H4 (cell line): ENCODE measurements at regions not wholly inside any gene's neighbourhood (a gene's known extent, or its start where the extent isn't known, plus 50 kb on each side); places are given as distances from the start of the nearest gene placed in this dataset.

Source experiments
- DNase-seq: peaks from one replicate; pipeline ENCODE4 v3.0.0-alpha.2; 2015; ENCODE audit warnings: low spot score

DNA sequence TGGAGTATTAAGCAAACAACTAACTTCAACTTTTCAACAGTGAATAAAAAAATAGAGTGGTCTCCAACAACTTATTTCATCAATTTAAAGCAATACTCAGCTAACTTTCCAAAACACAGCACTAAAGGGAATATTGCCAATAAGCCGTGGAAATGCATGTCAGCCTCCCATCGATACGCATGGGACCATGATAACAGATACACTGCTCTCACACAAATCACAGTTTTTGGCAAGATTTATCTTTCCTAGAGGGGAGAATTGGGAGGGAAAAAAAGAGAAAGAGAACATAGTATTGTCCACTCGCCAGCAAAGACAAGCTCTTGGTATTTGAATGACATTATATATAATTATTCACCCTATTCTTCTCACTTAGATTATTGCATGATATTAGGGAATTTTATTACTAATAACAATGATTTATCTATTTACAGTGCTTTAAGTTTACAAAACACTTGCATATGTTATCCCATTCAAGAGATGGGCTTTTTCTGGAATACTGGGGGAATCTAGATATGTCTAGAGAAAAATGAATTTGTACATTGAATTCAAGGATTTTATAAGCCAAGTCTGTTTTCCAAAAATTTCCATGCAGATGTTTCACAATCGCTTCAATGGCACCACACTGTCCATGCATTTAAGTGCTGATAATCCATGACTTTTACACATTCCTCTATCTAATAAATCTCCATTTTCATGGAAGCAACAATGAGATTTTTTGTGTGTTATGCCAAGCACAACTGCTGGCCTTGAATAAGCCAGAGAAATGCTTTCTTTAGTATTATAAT, 194.0 kb upstream of the MGMT start:
- no peak for DNase-seq

DNA sequence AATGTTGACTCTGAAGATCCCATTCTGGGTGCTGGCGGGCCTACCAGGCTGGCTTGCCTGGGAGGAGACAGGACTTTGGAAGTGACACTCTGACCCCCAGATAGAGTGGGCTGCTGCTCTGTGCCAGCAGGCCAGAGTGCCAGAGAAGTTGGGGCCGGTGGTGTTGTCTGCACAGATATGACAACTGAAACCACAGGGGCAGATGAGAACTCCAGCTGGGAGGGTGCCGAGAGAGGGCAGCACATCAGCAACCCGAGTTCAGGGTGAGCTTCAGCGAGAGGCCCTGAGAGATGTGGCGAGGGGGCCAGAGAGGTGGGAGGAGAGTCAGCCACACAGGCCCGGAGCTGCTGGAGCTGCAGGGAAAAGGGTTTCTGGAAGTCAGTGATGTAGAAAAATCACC, 193.2 kb upstream of the MGMT start:
- no peak for DNase-seq

- DNase-seq = no peak
Measured at GRCh38 chr10:129274748-129275474, 192.1 kb upstream of the MGMT start.

- no peak for DNase-seq
Measured at GRCh38 chr10:129275886-129276285, 191.2 kb upstream of the MGMT start.

DNA sequence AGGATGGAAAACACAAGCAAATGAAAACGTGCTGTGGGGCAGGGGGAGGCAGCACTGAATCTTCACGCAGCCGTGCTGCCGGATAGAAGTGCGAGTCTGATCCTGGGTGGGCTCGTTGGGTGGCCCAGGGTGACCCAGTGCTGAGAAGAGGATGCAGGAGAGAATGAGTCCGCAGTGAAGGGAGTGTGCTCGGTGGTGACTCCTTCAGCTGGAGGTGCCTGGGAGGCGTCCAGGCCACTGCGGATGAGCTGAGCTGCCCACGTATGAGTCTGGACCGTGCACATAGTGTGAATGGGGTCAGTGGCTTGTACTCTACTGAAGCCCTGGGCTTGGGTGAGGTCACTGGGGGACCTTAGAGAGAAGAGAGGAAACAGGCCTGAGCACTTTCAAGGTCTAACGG, 190.0 kb upstream of the MGMT start:
- DNase-seq = no peak

- no peak for DNase-seq
Measured at GRCh38 chr10:129277841-129278240, 189.2 kb upstream of the MGMT start.

DNA sequence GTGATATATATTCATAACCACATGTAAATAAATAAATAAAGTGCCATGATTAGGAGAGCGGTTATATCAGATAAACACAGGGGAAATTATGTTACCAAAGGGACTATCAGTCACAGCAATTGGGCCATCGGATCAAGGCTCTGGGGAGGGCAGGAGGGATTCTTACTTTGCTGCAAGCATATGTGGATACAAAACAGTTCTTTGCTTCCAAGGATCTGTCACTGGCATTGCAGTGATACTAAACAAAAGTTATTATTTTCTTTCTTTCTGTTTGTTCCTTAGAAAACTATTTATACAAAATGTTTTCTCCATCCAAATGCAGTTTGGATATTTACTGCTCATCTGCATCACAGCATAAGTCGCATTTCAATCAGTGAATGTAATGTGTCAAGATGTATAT, 188.4 kb upstream of the MGMT start:
- DNase-seq = no peak

DNA sequence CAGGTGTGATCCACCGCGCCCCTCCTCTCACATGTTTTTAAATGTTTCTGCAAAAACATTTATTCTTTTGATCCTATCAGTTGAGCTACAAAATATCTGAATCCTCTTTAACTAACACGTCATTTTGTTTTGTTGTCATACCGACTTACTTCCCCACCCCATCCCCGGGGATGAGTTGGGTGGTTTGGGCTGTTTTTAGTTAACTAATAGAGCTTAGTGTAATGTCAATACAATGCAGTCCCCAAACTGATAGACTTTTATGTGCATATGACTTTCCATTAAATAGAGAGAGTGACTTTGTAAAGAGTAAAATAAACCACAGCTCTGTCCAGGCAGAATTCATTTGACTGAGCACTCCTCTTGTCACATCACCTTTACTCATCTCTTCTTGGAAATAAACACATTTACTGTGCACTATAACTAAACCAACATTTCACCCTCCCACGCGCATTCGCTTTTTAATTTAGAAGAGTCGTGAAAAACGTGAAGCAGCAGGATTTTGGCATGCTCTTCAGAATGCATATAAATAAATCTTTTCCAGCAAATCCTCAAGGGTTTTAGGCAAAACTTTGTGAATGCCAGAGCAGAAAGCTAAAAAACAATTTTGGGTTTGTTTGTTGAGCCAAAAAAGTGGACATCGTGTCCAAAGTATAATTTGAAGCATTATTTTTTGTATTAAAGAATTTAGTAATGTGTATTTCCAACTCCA, 187.4 kb upstream of the MGMT start:
- no peak for DNase-seq

GRCh38 chr10:129280155-129280502, 186.9 kb upstream of the MGMT start:
- no peak for DNase-seq

DNA sequence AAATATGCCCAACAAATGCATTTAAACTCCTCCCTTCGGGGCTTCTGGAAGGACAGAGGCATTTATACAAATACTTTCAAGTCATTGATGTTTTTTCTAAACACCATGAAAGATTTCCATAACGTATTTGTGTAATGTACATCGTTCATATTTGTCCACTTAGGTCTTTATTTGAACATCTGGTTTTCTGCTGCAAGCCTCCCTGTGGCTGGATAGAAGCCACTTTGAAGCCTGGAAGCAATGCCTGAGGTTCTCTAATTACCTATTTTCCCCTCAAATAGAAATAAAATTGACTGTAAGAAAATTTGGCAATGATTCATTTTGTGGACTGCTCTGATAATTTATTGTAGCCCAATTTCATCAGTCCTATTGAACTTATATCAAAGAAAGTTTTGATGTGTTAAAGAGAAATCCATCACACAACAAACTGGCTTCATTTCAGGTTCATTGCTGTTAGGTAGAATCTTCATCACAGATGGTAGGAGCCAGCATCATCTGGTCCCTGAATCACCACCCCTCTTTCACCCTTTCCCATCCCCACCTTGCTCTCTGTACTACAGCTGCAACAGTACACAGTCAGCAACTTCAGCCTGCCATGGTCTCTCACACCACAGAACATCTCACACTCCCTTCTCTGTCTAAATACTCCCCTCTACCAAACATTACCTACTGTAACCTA, 186.0 kb upstream of the MGMT start:
- DNase-seq = no peak

- DNase-seq = no peak
Measured at GRCh38 chr10:129285459-129285858, 181.6 kb upstream of the MGMT start.

DNA sequence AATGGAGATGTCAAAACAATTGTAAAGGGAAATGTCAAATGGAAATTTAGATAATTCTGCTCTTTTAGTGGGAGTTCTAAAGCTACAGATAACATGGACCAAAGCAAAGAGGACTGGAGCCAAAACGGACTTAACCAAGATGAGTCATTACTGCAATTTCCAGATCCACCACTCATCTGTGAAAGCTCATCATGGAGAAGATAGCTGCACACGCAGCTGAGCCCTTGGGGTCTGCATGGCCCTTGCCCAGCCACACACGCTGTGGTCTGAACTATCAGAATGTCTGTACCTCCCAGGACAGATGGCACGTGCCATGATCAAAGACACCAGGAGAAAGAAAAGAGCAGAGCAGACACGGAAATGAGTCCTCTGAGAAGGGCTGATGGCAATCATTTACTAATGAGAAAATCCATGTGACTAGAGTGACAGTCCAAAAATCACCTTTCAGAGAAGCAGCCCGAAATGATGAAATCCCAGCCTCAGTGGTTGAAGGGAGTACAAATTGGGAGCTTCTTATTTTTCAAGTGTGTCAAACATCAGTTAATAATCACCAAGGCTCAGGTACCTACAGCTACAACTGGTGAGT, 177.9 kb upstream of the MGMT start:
- DNase-seq = no peak

DNA sequence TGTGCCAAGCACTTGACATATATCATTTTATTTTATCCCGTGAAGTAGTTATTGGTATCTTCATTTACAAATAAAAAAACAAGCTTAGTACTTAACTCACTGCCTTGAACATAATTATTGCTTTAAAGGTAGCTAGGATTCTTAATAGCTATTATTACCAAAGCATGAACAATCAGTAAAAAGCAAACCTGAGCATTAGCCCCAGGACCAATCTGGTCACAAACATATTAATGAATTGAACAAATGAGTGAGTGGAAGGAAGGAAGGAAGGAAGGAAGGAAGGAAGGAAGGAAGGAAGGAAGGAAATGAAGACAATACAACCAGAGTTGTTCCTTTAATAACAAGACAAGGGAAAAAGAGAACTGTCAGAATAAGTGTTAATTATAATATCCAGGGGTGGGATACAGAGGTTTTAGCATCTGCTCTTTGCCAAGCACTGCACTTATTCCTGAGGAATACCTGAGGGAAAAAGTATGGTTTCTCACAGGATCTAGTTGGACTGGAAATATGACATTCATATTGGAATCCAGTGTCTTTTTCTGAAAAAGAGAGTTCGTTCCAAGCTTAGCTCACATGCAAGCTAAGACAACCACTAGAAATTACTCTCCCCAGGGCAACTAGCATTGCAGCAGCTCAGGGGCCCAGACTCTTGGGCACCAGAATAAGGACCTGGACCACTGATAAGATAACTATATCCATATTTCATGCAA, 172.9 kb upstream of the MGMT start:
- no peak for DNase-seq

DNA sequence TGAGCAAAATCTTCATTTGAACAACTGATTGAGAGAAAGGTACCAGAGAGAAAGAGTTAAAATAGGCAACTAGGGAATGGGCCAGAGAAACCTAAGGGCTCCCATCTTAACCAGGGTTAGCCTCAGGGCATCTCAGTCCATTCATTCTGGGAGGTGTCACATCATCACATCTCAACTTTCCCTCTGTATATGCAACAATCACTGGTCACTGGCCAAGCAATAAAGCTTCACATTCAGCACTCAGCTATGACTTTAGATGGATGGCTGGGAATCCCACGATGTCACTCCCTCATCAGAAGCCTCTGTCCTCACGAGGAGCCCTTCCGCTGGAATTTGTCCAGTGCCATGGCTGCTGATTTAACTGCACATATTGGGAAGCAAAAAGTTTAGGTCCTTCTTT, 172.1 kb upstream of the MGMT start:
- no peak for DNase-seq

DNA sequence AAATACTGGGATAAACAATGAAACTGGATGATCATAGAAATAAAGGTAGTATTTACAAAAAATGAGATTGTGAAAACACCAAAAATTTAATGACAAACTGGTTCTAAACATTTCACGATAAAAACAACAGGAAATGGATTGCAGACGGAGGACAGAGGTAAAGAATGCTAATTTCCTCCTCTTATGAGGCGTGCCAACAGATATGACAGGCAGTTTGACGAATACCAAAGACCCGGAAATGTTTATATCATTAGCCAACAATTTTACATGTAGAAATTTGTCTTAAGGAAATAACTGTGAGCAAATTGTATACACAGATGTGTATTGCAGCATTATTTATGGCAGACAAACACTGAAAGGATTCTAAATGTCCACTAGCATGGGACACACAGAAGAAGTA, 162.0 kb upstream of the MGMT start:
- no peak for DNase-seq

DNA sequence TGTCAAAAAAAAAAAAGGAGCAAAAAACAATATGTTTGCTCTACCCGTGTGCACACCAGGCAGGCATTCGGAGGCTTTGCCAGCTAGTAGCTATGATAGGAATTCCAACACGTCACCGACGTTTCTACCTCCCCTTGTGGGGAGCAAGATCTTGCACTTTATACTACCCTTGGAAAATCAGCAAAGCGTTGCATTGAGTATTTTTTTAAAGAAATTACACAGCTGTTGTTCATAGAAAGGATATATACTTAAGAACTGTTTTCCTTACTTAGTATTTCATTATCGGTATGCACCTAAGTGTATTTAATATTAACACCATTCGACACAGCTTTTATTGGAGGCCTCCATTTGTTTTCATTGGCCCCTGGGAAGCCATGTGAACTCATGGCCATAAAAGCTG, 159.9 kb upstream of the MGMT start:
- no peak for DNase-seq

DNA sequence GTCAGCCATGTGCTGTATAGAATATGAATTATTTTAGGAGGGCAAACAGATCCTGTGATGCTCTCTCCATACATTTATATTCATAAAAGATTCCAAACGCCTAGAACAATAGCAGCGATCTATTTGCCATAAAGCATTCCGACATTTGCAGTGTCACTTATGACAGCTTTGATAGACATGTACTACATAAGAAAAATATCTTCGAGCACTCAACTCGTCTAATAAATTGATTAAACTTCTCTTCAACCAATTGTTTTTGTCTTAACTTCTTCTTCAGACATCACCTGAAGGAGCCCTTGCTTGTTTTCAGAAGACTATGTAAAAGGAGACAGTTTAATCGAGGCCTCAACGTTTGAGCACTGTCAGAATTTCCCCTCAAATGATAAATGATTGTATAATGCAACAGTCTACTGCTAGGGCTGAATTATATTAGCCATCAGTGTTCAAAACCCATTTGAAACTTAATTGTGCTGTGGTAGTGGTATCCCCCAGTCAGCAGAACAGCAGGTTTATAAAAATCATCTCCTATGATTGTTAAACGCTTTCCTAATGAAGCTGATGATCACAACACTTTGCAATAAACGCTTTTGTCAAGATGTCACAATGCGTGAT, 158.0 kb upstream of the MGMT start:
- no peak for DNase-seq

DNA sequence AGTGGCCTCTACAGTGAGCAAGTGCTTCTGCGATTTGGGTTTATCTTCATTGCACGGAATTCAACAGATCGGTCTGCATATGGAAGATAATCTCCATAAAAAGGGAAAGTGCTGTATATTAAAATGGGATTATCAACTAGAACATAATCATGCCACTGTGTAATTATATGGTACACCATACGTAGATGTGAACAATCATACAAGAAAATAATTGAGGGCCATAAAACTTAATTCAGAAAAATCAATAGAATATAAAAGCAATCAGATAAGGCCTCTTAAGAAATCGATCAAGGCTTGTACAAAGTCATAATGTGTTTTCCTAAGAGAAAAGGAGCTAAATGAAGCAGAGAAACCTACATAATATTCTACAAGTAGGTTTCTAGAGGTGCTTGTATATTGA, 157.5 kb upstream of the MGMT start:
- DNase-seq = no peak

DNA sequence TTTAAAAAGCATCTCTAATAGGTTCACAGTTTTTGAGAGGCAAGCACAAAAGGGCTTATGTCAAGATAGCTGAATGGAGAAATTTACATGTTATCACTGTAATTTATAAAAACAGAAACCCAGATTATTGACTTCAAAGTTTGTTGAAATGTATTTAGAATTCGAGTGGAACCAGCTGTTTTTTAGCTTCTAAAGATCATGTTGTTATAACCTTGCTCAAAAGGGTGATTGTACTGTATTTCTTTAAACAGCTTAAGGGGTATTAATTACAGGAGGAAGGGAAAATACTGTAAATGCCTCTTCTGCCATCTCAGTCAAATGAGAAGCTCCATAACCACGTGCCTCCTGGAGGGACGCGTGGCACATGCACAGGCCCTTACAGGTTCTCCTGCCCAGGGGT, 156.2 kb upstream of the MGMT start:
- DNase-seq = no peak

- DNase-seq = no peak
Measured at GRCh38 chr10:129319934-129320333, 147.1 kb upstream of the MGMT start.

DNA sequence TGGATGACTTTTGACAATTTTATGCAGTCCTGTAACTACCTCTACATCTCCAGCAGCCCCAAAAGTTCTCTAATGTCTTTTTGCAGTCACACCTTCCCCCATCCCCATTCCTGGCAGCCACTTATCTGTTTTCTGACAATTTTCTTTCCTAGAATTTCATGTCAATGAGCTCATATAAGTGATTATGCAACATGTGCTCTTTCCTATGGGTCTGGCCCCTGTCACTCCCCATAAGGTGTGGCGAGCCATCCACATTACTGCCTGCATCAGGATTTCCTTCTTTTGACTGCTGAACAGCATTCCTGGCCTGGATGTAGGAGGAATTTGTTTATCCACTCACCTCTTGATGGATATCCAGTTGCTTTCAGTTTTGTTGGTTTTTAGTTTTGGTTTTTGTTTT, 146.7 kb upstream of the MGMT start:
- no peak for DNase-seq
